ENCODE measurements at regions not wholly inside any gene's neighbourhood (a gene's known extent, or its start where the extent isn't known, plus 50 kb on each side); places are given as distances from the start of the nearest gene placed in this dataset.

DNA sequence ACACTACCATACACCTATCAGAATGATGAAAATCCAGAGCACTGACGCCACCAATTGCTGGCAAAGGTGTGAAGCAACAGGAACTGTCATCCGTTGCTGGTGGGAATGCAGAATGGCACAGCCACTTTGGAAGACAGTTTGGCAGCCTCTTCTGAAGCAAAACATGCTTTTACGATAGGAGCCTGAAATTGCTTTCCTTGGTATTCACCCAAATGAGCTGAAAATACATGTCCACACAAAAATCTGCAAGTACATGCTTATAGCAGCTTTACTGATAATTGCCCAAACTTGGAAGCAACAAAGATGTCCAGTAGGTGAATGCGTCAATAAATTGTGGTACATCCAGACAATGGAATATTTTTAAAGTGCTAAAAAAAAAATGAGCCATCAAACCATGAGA, 322.8 kb upstream of the FAT1 start:
- no peak for TF ChIP-seq GATA3 (IDR thresholded peaks at IDR 0.05; ENCODE audit: low read depth, low read length)
- TF ChIP-seq GATA2 (IDR thresholded peaks at IDR 0.05; ENCODE audit: low read depth, low read length) = no peak
